Inflammatory macrophage treated with lipopolysaccharide for 1 hour (primary cell): ENCODE measurements at regions not wholly inside any gene's neighbourhood (a gene's known extent, or its start where the extent isn't known, plus 50 kb on each side); places are given as distances from the start of the nearest gene placed in this dataset.
"Not testable (repeated sequence)": the region's sequence is repeated elsewhere in the genome, so short reads cannot be mapped to it uniquely, and the experiment has no call there.

Source experiments
- DNase-seq, 2 donors: peaks; one replicate each; pipeline ENCODE4 v3.0.0-alpha.2; 2020 to 2022

DNA sequence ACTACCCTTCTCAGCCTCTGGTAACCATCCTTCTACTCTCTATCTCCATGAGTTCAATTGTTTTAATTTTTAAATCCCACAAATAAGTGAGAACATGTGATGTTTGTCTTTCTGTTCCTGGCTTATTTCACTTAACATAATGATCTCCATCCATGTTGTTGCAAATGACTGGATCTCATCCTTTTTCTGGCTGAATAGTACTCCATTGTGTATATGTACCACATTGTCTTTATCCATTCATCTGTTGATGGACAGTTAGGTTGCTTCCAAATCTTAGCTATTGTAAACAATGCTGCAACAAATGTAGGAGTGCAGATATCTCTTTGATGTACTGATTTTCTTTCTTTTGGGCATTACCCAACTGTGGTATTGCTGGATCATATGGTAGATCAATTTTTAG lies 103.0 kb downstream of the CARTPT start:
- DNase-seq = not testable (repeated sequence)

DNA sequence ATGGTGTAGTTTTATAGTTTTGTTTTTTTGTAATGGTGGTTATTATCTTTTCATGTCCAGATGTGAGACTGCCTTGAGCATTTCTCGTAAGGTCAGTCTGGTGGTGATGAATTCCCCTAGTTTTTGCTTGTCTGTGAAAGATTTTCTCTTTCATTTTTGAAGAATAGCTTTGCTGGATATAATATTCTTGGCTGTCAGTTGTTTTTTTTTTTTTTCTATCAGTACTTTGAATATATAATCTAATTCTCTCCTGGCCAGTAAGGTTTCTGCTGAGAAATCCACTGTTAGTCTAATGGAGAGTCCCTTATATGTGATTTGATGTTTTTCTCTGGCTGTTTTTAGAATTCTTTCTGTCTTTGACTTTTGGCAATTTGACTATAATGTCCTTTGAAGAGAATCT lies 106.9 kb downstream of the CARTPT start:
- DNase-seq = no peak

DNA sequence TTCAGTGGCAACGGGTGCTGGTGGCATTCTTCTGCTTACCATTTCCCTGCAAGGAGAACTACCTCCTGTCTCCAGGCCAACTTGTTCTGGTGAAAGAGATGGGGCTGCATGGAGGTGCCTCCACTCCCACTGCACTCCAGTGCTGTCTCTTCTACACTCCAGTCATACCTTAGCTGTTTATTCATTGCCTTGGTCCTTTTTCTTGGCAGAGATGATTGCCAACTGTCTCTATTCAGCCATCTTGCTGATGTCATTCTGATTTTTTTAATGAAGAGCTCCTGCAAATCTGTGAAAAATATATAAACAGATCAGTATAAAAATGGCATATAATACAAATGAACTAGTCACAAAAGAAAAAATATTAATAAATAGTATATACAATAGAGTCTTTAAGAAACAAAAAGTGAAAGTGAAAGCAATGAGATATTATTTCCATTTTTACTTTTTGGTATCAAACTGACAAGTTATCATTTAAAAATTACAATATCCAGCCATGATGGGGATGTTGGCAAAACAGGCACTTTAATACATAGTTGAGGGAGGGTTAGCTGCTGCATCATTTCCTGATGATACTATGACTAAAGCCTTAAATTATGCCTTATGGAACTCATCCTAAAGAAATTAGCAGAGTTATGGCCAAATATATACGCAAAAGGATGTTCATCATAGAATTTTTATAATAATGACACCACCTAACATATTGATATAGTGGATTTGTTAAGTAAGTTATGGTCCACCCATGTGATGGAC lies 109.4 kb downstream of the CARTPT start:
- no peak for DNase-seq

DNA sequence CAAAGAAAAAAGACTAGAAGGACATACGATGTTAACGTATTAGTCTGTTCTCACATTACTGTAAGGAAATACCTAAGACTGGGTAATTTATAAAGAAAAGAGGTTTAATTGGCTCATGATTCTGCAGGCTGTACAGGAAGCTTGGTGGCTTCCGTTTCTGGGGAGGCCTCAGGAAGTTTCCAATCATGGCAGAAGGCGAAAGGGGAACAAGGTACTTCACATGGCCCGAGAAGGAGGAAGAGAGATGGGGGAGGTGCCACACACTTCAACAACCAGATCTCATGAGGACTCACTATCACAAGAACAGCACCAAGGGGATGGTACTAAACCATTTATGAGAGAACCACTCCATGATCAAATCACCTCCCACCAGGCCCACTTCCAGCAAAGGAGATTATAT lies 110.1 kb downstream of the CARTPT start:
- DNase-seq = no peak

DNA sequence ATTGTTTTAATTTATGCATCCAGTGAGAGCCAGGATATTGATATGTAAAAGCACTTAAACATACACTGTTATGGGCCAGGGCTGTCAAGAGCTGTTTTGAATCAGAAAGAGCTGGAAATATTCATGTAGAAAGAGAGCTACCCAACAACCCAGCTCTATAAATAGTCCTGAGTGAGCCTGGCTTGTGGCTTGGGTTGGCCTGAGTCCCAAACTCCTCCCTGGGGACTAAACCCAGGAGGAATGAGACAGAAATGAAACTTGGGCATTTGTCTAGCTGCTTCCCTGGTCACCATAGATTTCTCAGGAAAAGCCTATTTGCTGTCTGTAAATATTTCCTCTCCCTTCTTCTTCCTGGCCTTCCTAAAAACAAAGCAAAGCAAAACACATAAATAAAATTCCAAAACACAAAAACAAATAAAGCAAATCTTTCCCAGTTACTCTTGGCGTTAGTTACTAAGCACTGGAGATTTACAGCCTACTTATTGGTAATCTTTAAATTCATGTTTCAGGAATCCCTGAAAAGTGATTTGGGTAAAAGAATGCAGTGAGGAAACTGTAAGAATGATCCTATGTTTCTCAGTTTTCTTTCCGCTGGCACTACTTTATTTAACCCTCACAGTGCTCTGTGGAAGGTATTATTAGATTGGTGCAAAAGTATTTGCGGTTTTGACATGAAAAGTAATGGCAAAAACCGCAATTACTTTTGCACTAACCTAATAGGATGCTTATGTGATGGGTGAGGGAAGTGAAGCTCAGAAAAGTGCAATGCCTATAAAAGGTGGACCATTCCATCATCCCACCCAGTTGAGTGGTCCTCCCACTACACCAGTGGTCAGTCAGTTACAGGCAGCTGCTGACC lies 111.8 kb downstream of the CARTPT start:
- no peak for DNase-seq

DNA sequence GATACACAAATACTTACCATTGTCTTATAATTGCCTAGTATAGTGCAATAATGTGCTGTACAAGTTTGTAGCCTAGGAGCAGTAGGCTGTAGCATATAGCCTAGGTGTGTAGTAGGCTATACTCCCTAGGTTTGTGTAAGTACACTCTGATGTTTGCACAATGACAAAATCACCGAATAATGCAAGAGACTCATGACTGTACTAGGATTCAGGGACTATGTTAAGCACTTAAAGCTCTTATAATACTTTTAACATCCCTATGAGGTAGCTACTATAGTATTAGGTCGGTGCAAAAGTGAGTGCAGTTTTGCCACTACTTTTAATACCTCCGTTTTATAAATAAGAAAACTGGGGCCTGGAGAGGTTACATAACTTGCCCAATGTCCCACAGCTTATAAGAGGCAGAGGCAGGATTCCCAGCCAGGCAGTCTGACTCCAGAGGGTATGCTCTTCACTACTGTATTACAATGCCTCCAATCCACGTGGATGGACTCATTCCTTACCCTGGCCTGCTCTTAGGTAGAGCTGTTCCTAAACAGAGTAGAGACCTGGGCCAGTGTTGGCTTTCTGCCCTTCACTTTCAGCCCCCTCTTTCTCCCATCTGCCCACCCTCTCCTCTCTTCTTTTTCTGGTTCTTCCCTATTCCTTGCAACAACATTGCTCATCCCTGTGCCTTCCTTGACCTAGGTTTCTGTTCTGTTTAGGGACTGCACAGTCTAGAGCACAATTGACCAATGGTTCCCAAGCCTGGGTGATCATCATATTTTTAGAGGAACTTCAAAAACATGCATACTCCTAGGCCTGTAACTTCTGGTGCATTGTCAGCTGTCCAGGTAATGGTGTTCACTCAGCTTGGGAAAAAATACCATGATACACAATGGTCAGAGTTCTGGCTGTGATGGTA lies 114.0 kb downstream of the CARTPT start:
- DNase-seq = peak in 1 of 2 donors; percentile 15

DNA sequence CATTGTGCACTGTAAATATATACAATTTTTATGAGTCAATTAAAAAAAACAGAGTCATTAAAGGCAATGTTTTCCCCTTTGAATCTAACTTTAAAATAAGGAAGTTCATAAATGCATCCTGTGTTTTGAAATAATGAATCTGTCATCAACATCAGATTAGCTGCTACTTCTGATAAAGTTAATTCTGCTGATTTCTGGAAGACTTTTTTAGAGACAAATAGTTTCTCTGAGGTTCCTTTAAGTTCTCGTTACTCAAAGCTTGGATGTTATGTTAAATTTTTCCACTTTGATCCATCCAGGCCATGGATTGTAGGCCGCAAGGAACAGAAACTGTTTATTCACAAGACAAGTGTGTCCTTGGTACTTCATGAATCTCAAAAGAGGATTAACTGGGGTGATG lies 115.5 kb downstream of the CARTPT start:
- DNase-seq = peak in 1 of 2 donors; percentile 20

DNA sequence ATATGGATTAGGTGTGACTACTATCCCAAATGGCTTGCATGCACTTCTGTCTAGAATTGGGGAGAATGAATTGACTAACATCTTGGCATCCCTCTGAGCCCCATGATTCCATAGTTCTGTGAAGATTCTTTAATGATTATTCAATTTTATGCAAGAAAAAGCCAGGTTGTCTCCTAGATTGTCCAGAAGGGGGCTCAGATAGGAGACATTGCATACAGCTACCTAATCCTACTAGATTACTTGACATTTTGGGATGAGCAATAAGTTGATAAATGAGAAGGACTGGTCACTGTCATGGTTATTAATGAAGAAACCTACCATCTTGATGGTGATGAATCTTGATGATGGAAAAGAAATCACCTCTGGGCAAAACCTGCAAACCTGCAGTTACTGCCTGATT lies 117.0 kb downstream of the CARTPT start:
- DNase-seq = no peak

DNA sequence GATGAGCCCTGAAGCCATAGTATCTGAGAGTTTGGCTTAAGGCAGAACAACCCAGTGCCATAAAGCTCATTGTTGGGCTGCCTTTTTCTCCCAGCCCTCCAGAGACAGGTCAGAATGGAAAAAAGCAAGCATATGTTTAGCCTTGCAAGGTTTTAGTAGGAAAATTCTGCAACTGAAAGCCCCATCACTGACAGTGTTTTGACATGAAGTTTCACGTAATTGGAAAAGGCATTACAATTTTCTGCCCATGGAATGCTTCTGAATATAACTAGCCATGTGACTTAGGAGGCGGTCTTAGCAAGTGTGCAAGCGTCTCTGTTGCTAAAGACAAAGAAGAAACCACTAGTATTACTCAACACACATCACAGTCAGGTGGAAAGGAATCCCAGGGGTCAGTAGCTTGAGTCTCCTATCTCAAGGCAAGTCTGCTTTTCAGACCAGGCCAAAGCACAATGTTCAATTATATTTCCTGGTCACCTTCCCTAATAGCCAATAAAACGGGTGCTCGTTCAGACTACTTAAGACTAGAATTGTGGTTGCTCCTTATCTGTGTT lies 117.6 kb downstream of the CARTPT start:
- no peak for DNase-seq

DNA sequence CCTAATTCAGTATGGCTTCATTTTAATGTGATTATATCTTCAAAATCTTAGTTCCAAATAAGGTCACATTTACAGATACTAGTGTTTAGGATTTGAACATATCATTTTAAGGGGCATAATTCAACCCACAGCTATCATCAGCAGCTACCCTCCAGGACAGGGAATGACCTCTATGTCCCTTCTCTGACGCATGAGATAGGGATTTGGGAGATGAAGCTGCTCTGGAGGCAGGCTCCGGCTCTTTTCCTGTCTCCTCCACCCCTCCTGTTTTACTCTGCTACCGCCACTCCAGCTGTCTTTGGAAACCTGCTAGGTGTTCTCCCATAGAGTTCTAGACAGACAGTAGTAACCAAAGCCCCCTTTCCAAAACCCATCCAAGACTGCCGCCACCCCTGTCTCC lies 119.2 kb downstream of the CARTPT start:
- DNase-seq = no peak

DNA sequence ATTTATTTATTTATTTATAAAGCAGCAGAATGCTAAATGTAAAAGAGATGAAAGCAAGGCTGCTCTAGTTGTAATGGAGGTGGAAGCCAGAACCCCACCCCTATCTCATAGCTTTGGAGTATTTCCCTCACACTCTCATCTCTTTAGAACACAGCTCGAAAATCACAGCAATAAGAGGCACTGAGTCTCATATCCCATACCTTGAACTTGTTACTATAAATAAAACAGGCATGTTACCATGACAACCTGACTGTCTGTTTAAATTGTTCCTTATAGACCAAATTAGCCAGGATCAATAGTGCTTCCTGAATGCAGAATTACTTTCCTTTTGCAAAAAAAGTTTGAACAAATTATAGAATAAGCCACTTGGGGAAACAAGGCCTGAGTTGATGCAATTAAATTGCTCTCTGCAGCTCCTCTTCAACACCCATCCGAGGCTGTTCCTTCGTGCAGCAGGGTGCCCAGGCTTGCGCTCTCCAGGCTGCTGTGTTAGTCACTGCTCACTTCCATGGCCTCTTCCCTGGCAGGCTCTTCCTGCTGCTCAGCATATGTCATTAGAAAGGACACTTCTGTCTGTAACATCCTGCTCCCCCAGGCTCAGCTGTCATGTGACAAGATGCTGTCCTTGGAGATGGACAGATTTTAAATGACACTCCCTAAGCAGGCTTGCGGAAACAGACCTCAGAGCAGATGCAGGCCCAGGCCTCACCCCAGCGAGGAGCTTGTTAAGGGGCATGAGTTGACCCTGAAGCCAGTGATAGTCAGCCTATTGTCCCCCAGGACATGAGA lies 120.2 kb downstream of the CARTPT start:
- DNase-seq = no peak

DNA sequence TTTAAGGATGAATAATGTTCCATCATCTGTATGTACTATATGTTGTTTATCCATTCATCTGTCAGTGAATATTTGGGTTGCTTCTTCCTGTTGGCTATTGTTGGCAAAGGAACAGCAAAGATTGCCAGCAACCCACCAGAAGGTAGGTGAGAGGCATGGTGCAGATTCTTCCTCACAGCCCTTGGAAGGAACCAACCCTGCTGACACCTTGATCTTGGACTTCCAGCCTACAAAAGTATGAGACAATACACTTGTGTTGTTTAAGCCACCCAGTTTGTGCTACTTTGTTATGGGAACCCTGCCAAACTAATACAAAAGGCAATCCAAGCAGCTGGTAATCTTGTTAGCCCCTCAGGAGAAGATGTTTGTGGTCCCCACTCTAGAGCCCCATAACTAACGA lies 122.0 kb downstream of the CARTPT start:
- no peak for DNase-seq

DNA sequence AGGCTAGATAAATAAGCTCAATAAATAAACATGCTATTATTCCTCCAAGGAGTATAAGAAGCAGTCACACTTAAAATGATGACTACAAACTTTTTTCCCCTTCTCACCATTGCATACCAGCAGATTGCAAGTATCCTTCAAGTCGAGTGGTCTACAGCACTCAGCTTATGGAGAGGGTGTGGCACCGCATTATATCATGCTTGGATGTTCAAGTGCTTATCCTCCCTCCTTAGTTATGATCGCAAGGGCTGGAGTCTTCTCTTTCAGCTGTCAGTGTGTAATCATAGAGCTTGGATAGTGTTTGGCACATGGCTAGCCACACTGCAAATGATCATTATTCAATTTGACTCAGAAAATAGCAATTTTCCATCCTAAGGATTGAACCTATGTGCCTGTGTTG lies 124.0 kb downstream of the CARTPT start:
- no peak for DNase-seq

DNA sequence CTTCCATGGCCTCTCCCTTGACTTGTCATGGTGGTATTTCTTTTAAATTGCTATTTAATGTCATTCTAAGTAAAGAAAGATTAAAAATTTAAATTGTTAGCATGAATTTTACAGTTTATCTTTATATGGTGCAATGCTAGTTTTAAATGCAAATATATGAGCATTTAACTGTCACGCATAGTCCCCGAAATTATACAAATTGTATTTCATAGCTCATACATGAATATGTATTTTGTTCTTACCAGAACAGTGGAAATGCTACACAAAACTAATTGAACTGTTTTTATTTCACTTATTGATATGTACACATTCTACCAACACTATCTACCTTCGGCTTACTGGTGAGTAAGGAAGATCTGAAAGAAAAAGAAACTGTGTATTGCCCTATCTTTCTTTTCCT lies 125.8 kb downstream of the CARTPT start:
- no peak for DNase-seq

DNA sequence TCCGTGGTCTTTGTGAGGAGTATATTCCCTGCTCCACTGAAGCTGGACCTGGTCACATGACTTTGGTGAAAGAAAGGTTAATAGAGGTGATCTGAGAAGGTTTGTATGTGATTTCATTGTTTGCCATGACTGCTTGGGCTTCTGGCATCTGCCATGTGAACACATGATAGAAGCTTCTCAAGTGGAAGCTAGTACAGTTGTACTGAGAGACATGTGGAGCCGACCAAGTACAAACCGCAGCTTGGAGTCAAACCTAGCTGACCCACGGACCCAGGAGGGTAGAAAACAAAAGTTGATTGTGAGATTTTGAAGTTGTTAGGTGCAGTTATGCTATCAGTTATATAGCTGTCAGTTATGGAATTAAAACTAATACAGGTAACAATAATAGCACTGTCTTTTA lies 140.4 kb downstream of the CARTPT start:
- no peak for DNase-seq

DNA sequence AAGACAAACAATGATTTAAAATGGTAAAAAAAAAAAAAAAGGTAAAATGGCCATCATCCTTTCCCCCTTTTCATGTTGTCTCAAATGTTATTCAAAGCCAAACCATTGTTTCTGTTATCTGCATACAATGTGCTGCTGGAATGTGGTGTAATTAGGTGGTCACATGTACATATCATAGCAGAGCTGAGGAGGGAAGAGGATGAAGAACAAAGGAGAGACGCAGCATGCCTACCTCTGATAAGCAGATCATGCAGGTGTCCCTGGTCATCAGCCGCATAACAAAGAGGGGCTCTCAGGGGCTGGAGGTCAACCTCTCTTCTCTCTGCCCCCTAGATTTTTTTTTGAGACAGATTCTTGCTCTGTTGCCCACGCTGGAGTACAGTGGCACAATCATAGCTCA lies 141.0 kb downstream of the CARTPT start:
- DNase-seq = no peak

DNA sequence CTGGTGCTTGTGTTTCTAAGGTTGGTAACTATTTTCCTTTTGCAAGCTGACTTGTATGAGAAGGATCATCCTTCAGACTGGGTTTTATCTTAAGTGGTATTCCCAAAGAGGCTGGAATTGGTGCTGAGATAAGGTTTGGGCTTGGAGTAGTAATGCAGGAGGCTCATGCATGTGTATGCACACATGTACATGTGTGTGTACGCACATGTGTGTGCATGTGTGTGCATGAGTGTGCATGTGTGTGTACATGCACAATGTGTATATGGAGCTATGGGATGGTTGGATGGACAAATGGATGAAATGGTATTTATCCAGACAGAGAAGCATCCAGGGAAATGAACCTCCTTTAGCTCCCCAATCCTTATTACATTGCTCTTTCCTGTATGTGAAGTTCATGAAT lies 142.6 kb downstream of the CARTPT start:
- DNase-seq = no peak

DNA sequence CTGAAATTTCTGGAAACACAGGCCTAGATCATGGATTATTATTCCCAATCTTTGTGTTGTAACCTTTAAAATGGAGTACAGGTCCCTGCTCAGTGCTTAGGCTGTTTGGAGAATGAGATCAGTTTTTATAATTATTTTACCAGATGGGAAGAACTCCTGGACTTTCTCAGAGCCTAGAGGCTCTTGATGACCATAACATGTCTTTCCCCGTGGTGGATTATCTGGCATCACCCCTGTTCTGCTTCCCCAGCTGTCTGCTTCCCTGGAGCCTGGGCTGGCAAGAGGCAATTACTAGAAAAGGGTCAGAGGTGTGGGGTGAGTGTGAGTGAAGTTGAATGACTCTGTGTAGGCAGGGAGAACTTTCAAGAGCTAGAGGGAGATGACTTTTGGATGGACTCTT lies 143.0 kb downstream of the CARTPT start:
- no peak for DNase-seq

DNA sequence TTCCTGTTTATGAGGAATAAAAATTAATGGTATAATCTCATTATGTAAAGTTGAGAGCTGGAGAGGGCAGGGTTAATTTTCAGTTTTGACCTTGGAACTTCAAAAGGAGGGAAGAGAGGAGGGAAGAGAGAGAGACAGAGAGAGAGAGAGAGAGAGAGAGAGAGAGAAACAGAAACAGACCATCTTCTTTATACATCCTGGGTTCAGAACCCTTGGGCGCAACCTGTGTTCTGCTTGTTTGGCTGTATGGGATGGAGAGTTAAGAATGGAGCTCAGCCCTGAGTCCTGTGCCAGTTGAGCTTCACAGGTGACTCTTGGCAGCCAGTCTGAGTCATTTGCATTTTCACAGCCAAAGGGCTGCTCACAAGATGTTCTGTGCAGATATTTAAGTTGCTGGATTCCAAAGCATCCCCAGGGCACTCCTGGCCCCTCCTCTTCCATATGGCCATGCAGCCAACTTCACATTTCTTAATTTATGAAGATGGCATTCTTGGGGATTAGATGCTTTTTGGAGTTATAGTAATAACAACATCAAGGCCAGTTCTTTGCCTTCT lies 143.5 kb downstream of the CARTPT start:
- no peak for DNase-seq

DNA sequence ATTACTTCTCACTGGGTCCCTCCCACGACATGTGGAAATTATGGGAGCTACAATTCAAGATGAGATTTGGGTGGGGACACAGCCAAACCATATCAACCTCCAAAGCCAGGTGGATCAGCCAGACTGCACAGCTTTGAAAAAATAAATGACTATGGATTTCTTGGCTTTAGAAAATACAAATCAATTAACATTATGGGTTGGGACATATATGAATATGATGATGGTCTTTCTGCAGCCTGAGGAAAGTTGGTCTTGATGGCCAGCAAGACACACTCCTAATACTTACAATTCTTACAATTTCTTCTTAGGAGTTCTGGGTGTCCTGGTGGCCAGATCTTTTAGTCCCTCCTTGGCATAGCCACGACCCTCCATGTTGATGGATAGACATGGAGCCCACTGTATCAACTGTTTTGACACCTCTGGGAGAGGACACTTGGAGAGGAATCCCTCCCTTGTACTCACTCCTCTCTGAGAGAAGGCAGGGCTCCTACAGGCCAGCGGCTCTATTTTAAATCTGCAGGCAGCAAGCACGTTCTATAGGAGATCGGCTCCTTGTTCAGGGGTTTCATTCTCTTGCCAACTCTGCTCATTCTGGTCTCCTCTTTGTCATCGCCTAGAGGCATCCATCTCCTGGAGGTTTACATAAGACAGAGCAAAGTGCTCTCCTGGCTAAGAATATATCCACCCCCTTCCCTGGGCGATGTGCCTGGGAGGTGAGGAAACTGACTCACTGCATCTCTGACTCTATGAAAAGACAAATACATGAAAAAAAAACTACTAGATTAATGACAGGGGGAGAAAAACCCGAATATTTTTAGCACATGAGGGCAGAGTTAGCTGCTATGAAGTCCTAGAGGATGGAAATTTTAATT lies 145.9 kb downstream of the CARTPT start:
- no peak for DNase-seq
